ENCODE measurements at regions not wholly inside any gene's neighbourhood (a gene's known extent, or its start where the extent isn't known, plus 50 kb on each side); places are given as distances from the start of the nearest gene placed in this dataset.

DNA sequence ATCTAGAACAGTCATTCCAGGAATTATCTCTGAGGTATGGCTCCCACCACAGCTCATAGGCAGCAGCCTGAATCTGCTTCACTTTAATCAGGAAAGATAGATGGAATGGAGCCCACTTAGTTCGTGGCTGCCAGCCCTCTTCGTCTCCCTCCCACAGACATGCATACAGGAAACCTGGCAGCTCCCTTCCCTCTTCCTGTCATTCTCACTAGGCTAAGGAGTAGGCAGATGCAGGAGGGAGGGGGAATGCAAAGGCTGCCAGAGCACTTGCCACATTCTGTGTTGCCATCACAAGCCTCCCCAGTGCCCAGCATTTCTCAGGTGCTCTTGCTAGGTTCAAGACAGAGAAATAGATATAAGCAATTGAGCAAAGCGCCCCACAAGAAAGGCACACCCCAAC lies 378.9 kb downstream of the ELAVL2 start:
- Histone ChIP-seq H3K23ac (ENCODE audit: low read depth, low read length) (no peak overlapping the region), H2AFZ (replicated peaks; ENCODE audit: low read length, poor library complexity) (no peak overlapping the region), H3K56ac (ENCODE audit: extremely low read depth, insufficient read depth, low read length) (no peak overlapping the region), H3K9ac (ENCODE audit: low read depth, low read length) (no peak overlapping the region), H3K79me1 (ENCODE audit: low read depth in 1 of 2, low read length in 2 of 2) (no peaks in the 10 kb centered on the region), H2BK120ac (ENCODE audit: low read depth, low read length) (no peak overlapping the region), H3K9me1 (ENCODE audit: insufficient read depth, low read length) (no peaks in the 10 kb centered on the region), H3K4ac (ENCODE audit: low read depth, low read length) (no peak overlapping the region), H2AK5ac (ENCODE audit: low read depth, low read length) (no peak overlapping the region), H3K36me3 (ENCODE audit: control insufficient read depth, insufficient read depth, low read length) (no peaks in the 10 kb centered on the region), H2BK20ac (ENCODE audit: low read depth, low read length) (no peak overlapping the region), H3K9me3 (ENCODE audit: control insufficient read depth, insufficient read depth, low read length) (peaks cover 17% of the 10 kb centered on the region), H4K5ac (ENCODE audit: low read depth, low read length) (no peak overlapping the region), H2AK9ac (replicated peaks; ENCODE audit: low read depth, low read length, poor library complexity) (no peak overlapping the region), H4K8ac (ENCODE audit: low read depth in 2 of 2, low read length in 2 of 2) (no peak overlapping the region), H3K4me2 (ENCODE audit: low read depth, low read length) (no peak overlapping the region), H2BK5ac (ENCODE audit: low read depth, low read length, poor library complexity, severe bottlenecking) (no peak overlapping the region), H2BK15ac (ENCODE audit: low read depth, low read length) (no peak overlapping the region), H3K14ac (replicated peaks; ENCODE audit: low read depth, low read length) (no peak overlapping the region), H3K4me3 (ENCODE audit: insufficient read depth, low read depth, low read length) (no peak overlapping the region), H3K18ac (ENCODE audit: low read depth, low read length) (no peak overlapping the region), H3K27ac (ENCODE audit: insufficient read depth, low read length) (no peak overlapping the region), H4K91ac (ENCODE audit: insufficient read depth, low read depth, low read length) (no peak overlapping the region), H3K4me1 (ENCODE audit: control insufficient read depth, insufficient read depth, low read length) (no peaks in the 10 kb centered on the region), H3K27me3 (ENCODE audit: control insufficient read depth, insufficient read depth, low read length) (no peaks in the 10 kb centered on the region), H4K20me1 (ENCODE audit: insufficient read depth, low read length) (no peaks in the 10 kb centered on the region)
- no CpG with 5 or more reads among the region's 3 CpGs for WGBS, 2 experiments (ENCODE audit: extremely low coverage in 2 of 2, insufficient read length in 1 of 2)
- CTCF ChIA-PET: no interaction called here
- DNase-seq (no peak), ATAC-seq (ENCODE audit: low read depth) (no peak)
- dilution Hi-C loops (cut with HindIII; ENCODE audit: low sequenced_read_pairs, unreplicated experiment): no loop called here
- TF ChIP-seq POLR2A (IDR thresholded peaks at IDR 0.05; ENCODE audit: low read depth, low read length) (no peak), CTCF (conservative IDR thresholded peaks at IDR 0.05; ENCODE audit: low read depth, low read length) (no peak), RCOR1 (IDR thresholded peaks at IDR 0.05; ENCODE audit: insufficient replicate concordance, low read length) (no peak), CEBPB (IDR thresholded peaks at IDR 0.05; ENCODE audit: low read depth, low read length) (no peak), MAFK (IDR thresholded peaks at IDR 0.05; ENCODE audit: low read depth, low read length) (no peak), CHD1 (IDR thresholded peaks at IDR 0.05; ENCODE audit: low read depth, low read length) (no peak), RFX5 (IDR thresholded peaks at IDR 0.05; ENCODE audit: low read depth, low read length) (no peak), SMC3 (IDR thresholded peaks at IDR 0.05; ENCODE audit: low read depth, low read length) (no peak), MAZ (IDR thresholded peaks at IDR 0.05; ENCODE audit: borderline replicate concordance, low read depth, low read length) (no peak)
- TF ChIP-seq, protein P1, sequence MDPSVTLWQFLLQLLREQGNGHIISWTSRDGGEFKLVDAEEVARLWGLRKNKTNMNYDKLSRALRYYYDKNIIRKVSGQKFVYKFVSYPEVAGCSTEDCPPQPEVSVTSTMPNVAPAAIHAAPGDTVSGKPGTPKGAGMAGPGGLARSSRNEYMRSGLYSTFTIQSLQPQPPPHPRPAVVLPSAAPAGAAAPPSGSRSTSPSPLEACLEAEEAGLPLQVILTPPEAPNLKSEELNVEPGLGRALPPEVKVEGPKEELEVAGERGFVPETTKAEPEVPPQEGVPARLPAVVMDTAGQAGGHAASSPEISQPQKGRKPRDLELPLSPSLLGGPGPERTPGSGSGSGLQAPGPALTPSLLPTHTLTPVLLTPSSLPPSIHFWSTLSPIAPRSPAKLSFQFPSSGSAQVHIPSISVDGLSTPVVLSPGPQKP (IDR thresholded peaks at IDR 0.05; ENCODE audit: borderline replicate concordance, low read depth, low read length): no peak
- POLR2A ChIA-PET (ENCODE audit: unreplicated experiment): no interaction called here
- in situ Hi-C loops (cut with MboI; ENCODE audit: low sequenced_read_pairs): no loop called here
- intact Hi-C loops (cut with micrococcal nuclease): no loop called here
- BruUV-seq (replicated peaks): no TSS peak

Data from IMR-90 (cell line).